HG03196 (cell line): ENCODE measurements at regions not wholly inside any gene's neighbourhood (a gene's known extent, or its start where the extent isn't known, plus 50 kb on each side); places are given as distances from the start of the nearest gene placed in this dataset.
"Not testable (repeated sequence)": the region's sequence is repeated elsewhere in the genome, so short reads cannot be mapped to it uniquely, and the experiment has no call there.

Source experiments
- ATAC-seq: cut with Tn5 transposase; IDR thresholded peaks from one replicate; pipeline ENCODE4 v1.9.1; 2021; ENCODE audit not compliant: unreplicated experiment

- ATAC-seq = no peak
Measured at GRCh38 chrX:75873993-75874392, 88.9 kb upstream of the MAGEE2 start.

GRCh38 chrX:75883446-75883845 is 98.4 kb upstream of the MAGEE2 start:
- no peak for ATAC-seq

- no peak for ATAC-seq
Measured at GRCh38 chrX:75887833-75888232, 102.8 kb upstream of the MAGEE2 start.

GRCh38 chrX:75892749-75893148 is 107.7 kb upstream of the MAGEE2 start:
- no peak for ATAC-seq

GRCh38 chrX:75893281-75893680 is 108.2 kb upstream of the MAGEE2 start:
- no peak for ATAC-seq

- ATAC-seq = no peak
Measured at GRCh38 chrX:75911716-75912115, 126.7 kb upstream of the MAGEE2 start.

- ATAC-seq = no peak
Measured at GRCh38 chrX:75957107-75957610, 172.1 kb upstream of the MAGEE2 start.

- ATAC-seq = not testable (repeated sequence)
Measured at GRCh38 chrX:75961321-75961720, 176.3 kb upstream of the MAGEE2 start.

GRCh38 chrX:75963774-75964173 is 178.7 kb upstream of the MAGEE2 start:
- no peak for ATAC-seq

- no peak for ATAC-seq
Measured at GRCh38 chrX:75968293-75968692, 183.2 kb upstream of the MAGEE2 start.

- ATAC-seq = no peak
Measured at GRCh38 chrX:75986976-75987375, 185.9 kb upstream of the PBDC1 start.

GRCh38 chrX:75989806-75990590 is 182.9 kb upstream of the PBDC1 start:
- peak; percentile 68 for ATAC-seq

- ATAC-seq = no peak
Measured at GRCh38 chrX:75997692-75998091, 175.2 kb upstream of the PBDC1 start.

- no peak for ATAC-seq
Measured at GRCh38 chrX:76014321-76014720, 158.5 kb upstream of the PBDC1 start.

GRCh38 chrX:76026292-76026691 is 146.6 kb upstream of the PBDC1 start:
- no peak for ATAC-seq

GRCh38 chrX:76026751-76027150 is 146.1 kb upstream of the PBDC1 start:
- no peak for ATAC-seq

- ATAC-seq = no peak
Measured at GRCh38 chrX:76029385-76029784, 143.5 kb upstream of the PBDC1 start.

- ATAC-seq = no peak
Measured at GRCh38 chrX:76064825-76065224, 108.0 kb upstream of the PBDC1 start.

- ATAC-seq = no peak
Measured at GRCh38 chrX:76076124-76076523, 96.7 kb upstream of the PBDC1 start.

- no peak for ATAC-seq
Measured at GRCh38 chrX:76109654-76110053, 63.2 kb upstream of the PBDC1 start.
